Tibial nerve (tissue), 4 donors: ENCODE measurements at regions not wholly inside any gene's neighbourhood (a gene's known extent, or its start where the extent isn't known, plus 50 kb on each side); places are given as distances from the start of the nearest gene placed in this dataset.

Experiments
- EP300 ChIP-seq, 2 donors: sonication (generic); formaldehyde crosslinking; IDR thresholded peaks; one replicate each; pipeline ENCODE4 v1.6.1; 2017; ENCODE audit warnings: antibody characterized with exemption in 2 of 2, mild to moderate bottlenecking in 1 of 2
- TF ChIP-seq, protein P1 (sequence below), 5 experiments: fragments of 200-600 bp in 3 of 5; fragments of 450-650 bp in 2 of 5; sonication (generic) in 3 of 5; IDR thresholded peaks; one replicate each; pipeline ENCODE4 v1.5.1; 2016 to 2019; ENCODE audit warnings: antibody characterized with exemption in 5 of 5, mild to moderate bottlenecking in 3 of 5, moderate library complexity in 2 of 5

DNA sequence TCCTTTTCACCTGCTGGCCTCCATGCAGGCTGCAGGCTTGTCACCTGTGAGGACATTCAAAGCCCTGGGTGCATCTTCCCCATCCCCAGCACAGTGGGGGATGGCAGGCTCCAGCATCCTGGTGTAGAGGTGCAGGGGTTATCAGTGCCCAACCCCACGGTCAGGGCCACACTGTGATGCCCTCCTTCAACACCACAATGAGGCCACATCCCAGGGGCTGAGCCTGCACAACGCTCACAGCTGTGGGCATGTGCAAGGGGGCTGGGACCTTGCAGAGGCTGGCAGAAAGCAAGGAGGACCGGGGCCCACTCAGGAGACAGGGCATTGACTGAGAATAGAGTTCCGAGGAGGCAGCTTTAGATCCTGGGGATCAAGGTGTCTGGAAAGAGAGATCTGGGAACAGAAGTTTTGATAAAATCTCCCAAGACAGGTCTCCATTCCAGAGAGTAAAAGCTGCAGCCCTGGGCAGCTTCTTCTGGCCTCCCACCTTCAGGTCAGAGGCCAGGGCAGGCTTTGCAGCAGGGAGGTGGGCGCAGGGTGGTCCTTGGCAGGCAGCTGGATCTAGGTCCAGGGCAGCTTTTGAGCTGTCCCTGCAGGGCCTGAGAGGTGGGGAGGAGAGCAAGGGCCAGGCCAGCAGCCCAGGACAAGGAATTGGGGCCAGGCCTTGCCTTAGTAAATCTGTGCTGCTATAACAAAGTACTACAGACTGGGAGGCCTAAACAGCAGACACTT lies 250.8 kb upstream of the B3GAT1 start:
- no peak for TF ChIP-seq EP300 (IDR thresholded peaks at IDR 0.05)
- TF ChIP-seq, protein P1, sequence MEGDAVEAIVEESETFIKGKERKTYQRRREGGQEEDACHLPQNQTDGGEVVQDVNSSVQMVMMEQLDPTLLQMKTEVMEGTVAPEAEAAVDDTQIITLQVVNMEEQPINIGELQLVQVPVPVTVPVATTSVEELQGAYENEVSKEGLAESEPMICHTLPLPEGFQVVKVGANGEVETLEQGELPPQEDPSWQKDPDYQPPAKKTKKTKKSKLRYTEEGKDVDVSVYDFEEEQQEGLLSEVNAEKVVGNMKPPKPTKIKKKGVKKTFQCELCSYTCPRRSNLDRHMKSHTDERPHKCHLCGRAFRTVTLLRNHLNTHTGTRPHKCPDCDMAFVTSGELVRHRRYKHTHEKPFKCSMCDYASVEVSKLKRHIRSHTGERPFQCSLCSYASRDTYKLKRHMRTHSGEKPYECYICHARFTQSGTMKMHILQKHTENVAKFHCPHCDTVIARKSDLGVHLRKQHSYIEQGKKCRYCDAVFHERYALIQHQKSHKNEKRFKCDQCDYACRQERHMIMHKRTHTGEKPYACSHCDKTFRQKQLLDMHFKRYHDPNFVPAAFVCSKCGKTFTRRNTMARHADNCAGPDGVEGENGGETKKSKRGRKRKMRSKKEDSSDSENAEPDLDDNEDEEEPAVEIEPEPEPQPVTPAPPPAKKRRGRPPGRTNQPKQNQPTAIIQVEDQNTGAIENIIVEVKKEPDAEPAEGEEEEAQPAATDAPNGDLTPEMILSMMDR (IDR thresholded peaks at IDR 0.05): no peak
